GM18508 (cell line): ENCODE measurements at regions not wholly inside any gene's neighbourhood (a gene's known extent, or its start where the extent isn't known, plus 50 kb on each side); places are given as distances from the start of the nearest gene placed in this dataset.

ENCODE experiments used
- ATAC-seq: cut with Tn5 transposase; IDR thresholded peaks from one replicate; pipeline ENCODE4 v1.9.1; 2021; ENCODE audit warnings: moderate number of reproducible peaks; ENCODE audit not compliant: insufficient read depth, unreplicated experiment

GRCh38 chr2:106941372-106941993, 55.5 kb upstream of the ST6GAL2 start:
- ATAC-seq, result no peak

GRCh38 chr2:106943468-106944200, 57.7 kb upstream of the ST6GAL2 start:
- no peak for ATAC-seq

- no peak for ATAC-seq
Measured at GRCh38 chr2:106944215-106944614, 58.2 kb upstream of the ST6GAL2 start.

- ATAC-seq, result no peak
Measured at GRCh38 chr2:106948540-106948939, 62.6 kb upstream of the ST6GAL2 start.

GRCh38 chr2:106953236-106953635, 67.3 kb upstream of the ST6GAL2 start:
- no peak for ATAC-seq

- ATAC-seq, result no peak
Measured at GRCh38 chr2:106953779-106954178, 67.8 kb upstream of the ST6GAL2 start.

GRCh38 chr2:106954304-106954703, 68.3 kb upstream of the ST6GAL2 start:
- ATAC-seq, result no peak

GRCh38 chr2:106956416-106956815, 70.4 kb upstream of the ST6GAL2 start:
- no peak for ATAC-seq

GRCh38 chr2:106956879-106957278, 70.9 kb upstream of the ST6GAL2 start:
- ATAC-seq, result no peak

GRCh38 chr2:106959975-106960682, 74.2 kb upstream of the ST6GAL2 start:
- no peak for ATAC-seq

- no peak for ATAC-seq
Measured at GRCh38 chr2:106960683-106961161, 74.8 kb upstream of the ST6GAL2 start.

GRCh38 chr2:106961328-106961727, 75.4 kb upstream of the ST6GAL2 start:
- ATAC-seq, result no peak

- no peak for ATAC-seq
Measured at GRCh38 chr2:106963156-106963555, 77.2 kb upstream of the ST6GAL2 start.

- ATAC-seq, result no peak
Measured at GRCh38 chr2:106963893-106964292, 77.9 kb upstream of the ST6GAL2 start.

GRCh38 chr2:106965611-106966010, 79.6 kb upstream of the ST6GAL2 start:
- no peak for ATAC-seq

- no peak for ATAC-seq
Measured at GRCh38 chr2:106969777-106970176, 83.8 kb upstream of the ST6GAL2 start.

- ATAC-seq, result no peak
Measured at GRCh38 chr2:106970471-106971261, 84.7 kb upstream of the ST6GAL2 start.

GRCh38 chr2:106972782-106973181, 86.8 kb upstream of the ST6GAL2 start:
- no peak for ATAC-seq

GRCh38 chr2:106974891-106975290, 88.9 kb upstream of the ST6GAL2 start:
- ATAC-seq, result no peak

GRCh38 chr2:106975641-106976040, 89.7 kb upstream of the ST6GAL2 start:
- no peak for ATAC-seq

- no peak for ATAC-seq
Measured at GRCh38 chr2:106976548-106976947, 90.6 kb upstream of the ST6GAL2 start.
